Ovary (tissue), 7 donors: ENCODE measurements at regions not wholly inside any gene's neighbourhood (a gene's known extent, or its start where the extent isn't known, plus 50 kb on each side); places are given as distances from the start of the nearest gene placed in this dataset.

Experiments
- DNase-seq, 5 donors: peaks; one replicate each; pipeline ENCODE4 v3.0.0-alpha.2; 2019 to 2020
- H3K27ac ChIP-seq, 2 donors: fragments of 200-600 bp; one replicate each; pipeline versions ENCODE4 v1.5.1 to v1.8.0; 2019 to 2022
- H3K27me3 ChIP-seq: fragments of 200-600 bp; one replicate; pipeline ENCODE4 v1.8.0; 2022
- H3K36me3 ChIP-seq: fragments of 200-600 bp; sonication (generic); one replicate; pipeline ENCODE4 v1.5.1; 2019
- H3K4me1 ChIP-seq: one replicate; pipeline ENCODE4 v1.8.1; 2013; ENCODE audit warnings: mild to moderate bottlenecking, moderate library complexity; ENCODE audit not compliant: insufficient read depth
- H3K4me3 ChIP-seq: fragments of 200-600 bp; sonication (generic); one replicate; pipeline ENCODE4 v1.5.1; 2017
- H3K9me3 ChIP-seq, 2 donors: fragments of 200-600 bp in 1 of 2; sonication (generic) in 1 of 2; one replicate each; pipeline versions ENCODE4 v1.5.1 to v1.8.1; 2013 to 2019; ENCODE audit warnings: mild to moderate bottlenecking in 1 of 2, moderate library complexity in 1 of 2
- EP300 ChIP-seq: sonication (generic); formaldehyde crosslinking; IDR thresholded peaks from one replicate; pipeline ENCODE4 v1.6.1; 2017; ENCODE audit warnings: antibody characterized with exemption
- POLR2A ChIP-seq: fragments of 450-650 bp; IDR thresholded peaks from one replicate; pipeline ENCODE4 v1.6.1; 2017; ENCODE audit warnings: antibody characterized with exemption, mild to moderate bottlenecking, moderate library complexity
- WGBS, 3 donors: extraction: QIAGEN DNeasy Blood & Tissue Kit in 1 of 3; methylation state at CpG; one replicate each; pipeline versions ENCODE4 v1.1.5 to v1.1.7; 2013 to 2017; 5-methylcytosine and 5-hydroxymethylcytosine counted together
- intact Hi-C, 4 donors: fragments of 100-400 bp; cut with DNase I; formaldehyde crosslinking; loops; one replicate each; pipeline versions ENCODE4 v1.11.0 to v1.15.1; 2022 to 2023
- TF ChIP-seq, protein P1 (sequence below), 3 donors: fragments of 450-650 bp in 2 of 3; fragments of 200-600 bp in 1 of 3; IDR thresholded peaks; one replicate each; pipeline versions ENCODE4 v1.5.1 to v1.8.0; 2016 to 2022; ENCODE audit warnings: antibody characterized with exemption in 3 of 3, mild to moderate bottlenecking in 1 of 3
- donor health status: DM: no; HTN: no; CAD: no; lungs with moderate emphysema.
- donor health status: DM: no; HTN: no; CAD: no.
- donor health status: Bipolar disorder and iron deficiency.
- donor health status: DM: no; HTN: no; CAD: no.
- donor health status: DM: yes; HTN: yes; CAD: no.

DNA sequence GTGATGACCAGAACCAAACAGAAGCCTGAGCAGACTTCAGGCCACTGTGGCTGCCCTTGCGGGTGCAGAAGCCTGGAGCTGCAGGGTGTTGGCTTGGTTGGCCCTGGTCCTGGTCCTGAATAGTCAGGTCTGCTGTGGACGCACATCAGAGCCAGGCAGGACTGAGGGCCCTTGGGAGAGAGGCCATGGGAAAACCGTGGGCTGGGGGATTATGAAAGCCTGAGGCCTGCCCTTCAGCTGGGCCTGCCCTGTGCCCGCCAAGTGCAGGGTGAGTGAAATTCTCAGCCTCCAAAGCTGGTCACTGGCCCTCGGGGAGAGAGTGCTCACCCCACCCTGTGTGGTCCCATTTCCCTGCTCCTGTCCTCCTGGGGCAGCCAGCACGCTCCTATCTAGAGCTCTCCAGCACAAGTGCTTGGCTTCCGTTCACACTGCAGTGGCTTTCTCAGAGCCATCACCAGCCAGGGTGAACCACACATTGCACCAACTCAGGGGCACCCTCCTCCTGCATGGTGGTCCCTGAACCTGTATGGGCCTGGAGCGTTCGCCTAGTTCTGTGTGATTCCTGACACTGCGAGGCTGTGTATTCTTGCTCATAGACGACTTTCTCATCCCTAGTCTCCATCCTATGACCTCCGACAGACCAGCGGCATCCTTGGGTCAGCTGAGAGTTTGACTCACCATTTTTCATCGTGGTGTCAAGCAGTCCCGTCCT, 146.1 kb downstream of the TTLL2 start:
- Histone ChIP-seq H3K27ac (no peak overlapping the region), H3K27me3 (no peaks in the 10 kb centered on the region), H3K4me3 (no peak overlapping the region), H3K36me3 (no peaks in the 10 kb centered on the region), H3K4me1 (peaks cover 2% of the 10 kb centered on the region), H3K9me3 (no peaks in the 10 kb centered on the region)
- WGBS, 3 donors = 76 to 86% (median 82%) methylated on average over 15 of the region's 15 CpGs
- DNase-seq = no peak
- TF ChIP-seq EP300 (no peak), POLR2A (no peak)
- TF ChIP-seq, protein P1, sequence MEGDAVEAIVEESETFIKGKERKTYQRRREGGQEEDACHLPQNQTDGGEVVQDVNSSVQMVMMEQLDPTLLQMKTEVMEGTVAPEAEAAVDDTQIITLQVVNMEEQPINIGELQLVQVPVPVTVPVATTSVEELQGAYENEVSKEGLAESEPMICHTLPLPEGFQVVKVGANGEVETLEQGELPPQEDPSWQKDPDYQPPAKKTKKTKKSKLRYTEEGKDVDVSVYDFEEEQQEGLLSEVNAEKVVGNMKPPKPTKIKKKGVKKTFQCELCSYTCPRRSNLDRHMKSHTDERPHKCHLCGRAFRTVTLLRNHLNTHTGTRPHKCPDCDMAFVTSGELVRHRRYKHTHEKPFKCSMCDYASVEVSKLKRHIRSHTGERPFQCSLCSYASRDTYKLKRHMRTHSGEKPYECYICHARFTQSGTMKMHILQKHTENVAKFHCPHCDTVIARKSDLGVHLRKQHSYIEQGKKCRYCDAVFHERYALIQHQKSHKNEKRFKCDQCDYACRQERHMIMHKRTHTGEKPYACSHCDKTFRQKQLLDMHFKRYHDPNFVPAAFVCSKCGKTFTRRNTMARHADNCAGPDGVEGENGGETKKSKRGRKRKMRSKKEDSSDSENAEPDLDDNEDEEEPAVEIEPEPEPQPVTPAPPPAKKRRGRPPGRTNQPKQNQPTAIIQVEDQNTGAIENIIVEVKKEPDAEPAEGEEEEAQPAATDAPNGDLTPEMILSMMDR (IDR thresholded peaks at IDR 0.05) = no peak
- intact Hi-C loops = no loop called here

DNA sequence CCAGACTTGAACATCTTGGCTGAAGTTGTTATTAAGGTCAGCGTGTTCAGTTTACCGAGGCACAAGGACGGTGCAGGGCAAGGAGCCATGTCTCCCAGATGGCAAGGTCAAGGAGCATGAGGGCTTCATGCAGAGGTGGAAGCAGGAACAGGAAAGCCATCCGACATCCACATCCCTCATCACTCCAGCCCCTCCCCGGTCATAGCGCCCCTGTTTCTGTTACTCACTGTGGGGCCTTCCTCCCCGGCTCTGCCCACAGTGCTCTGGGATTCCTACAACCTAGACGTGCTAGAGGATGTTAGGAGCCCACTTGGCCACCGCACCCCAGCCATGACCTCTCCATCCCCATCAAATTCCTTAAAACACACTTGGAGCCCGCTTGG, 146.7 kb downstream of the TTLL2 start:
- no peak overlapping the region for H3K27ac ChIP-seq
- no peaks in the 10 kb centered on the region for H3K9me3 ChIP-seq
- WGBS, 3 donors = 69 to 90% (median 82%) methylated on average over 10 of the region's 10 CpGs
- H3K27me3 ChIP-seq = no peaks in the 10 kb centered on the region
- DNase-seq = no peak
- H3K4me3 ChIP-seq = no peak overlapping the region
- intact Hi-C loops = no loop called here
- H3K4me1 ChIP-seq = peaks cover 2% of the 10 kb centered on the region
- H3K36me3 ChIP-seq = no peaks in the 10 kb centered on the region
- TF ChIP-seq, protein P1 (IDR thresholded peaks at IDR 0.05) = no peak
- TF ChIP-seq POLR2A (no peak), EP300 (no peak)

DNA sequence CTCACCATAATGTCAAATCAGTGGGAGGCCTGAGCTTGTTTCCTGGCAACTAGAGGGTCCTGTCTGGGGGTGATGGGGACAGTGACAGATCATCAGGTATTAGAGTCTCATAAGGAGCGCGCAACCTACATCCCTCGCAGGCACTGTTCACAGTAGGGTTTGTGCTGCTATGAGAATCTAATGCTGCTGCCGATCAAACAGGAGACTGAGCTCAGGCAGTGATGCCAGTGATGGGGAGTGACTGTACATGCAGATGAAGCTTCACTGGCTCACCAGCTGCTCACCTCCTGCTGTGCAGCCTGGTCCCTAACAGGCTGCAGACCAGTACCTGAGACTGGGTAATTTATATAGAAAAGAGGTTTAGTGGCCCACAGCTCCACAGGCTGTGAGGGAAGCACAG, 147.3 kb downstream of the TTLL2 start:
- 77 to 98% (median 97%) methylated on average over 4 of the region's 4 CpGs for WGBS, 3 donors
- no peak for DNase-seq

DNA sequence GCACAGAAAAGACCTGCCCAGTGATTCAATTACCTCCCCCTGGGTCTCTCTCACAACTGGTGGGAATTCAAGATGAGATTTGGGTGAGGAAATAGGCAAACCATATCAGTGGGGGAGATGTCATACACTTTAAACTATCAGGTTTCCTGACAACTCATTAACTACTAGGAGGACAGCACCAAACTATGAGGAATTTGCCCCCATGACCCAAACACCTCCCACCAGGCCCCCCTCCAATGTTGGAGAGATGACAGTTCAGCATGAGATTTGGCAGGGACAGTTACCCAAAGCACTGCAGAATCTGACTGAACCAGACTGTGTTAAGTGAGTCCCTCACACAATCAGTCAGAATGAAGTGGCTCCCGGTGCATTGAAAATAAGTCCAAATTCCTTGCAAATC, 148.0 kb downstream of the TTLL2 start:
- Histone ChIP-seq H3K4me3 (no peak overlapping the region), H3K36me3 (no peaks in the 10 kb centered on the region), H3K9me3 (no peaks in the 10 kb centered on the region), H3K4me1 (peaks cover 2% of the 10 kb centered on the region), H3K27me3 (no peaks in the 10 kb centered on the region), H3K27ac (no peak overlapping the region)
- no peak for TF ChIP-seq POLR2A
- TF ChIP-seq, protein P1 (IDR thresholded peaks at IDR 0.05) = no peak
- TF ChIP-seq EP300 = no peak
- no peak for DNase-seq
- intact Hi-C loops = no loop called here
- 57 to 67% (median 61%) methylated on average over 1 of the region's 1 CpG for WGBS, 3 donors

More for the DNA sequence above, 147.3 kb downstream of the TTLL2 start:
- intact Hi-C loops = no loop called here
- TF ChIP-seq POLR2A (no peak), EP300 (no peak)
- TF ChIP-seq, protein P1 (IDR thresholded peaks at IDR 0.05) = no peak
- Histone ChIP-seq H3K4me1 (peaks cover 2% of the 10 kb centered on the region), H3K27ac (no peak overlapping the region), H3K9me3 (no peaks in the 10 kb centered on the region), H3K4me3 (no peak overlapping the region), H3K27me3 (no peaks in the 10 kb centered on the region), H3K36me3 (no peaks in the 10 kb centered on the region)
